GM23338 (cell line): ENCODE measurements at regions not wholly inside any gene's neighbourhood (a gene's known extent, or its start where the extent isn't known, plus 50 kb on each side); places are given as distances from the start of the nearest gene placed in this dataset.

ENCODE experiments used
- CREB1 ChIP-seq: fragments of 250-450 bp; sonication (Bioruptor Pico); IDR thresholded peaks from 2 replicates; pipeline ENCODE4 v1.5.0; 2020; ENCODE audit warnings: low read depth, mild to moderate bottlenecking, moderate library complexity
- CTCF ChIP-seq, 2 experiments: fragments of 200-600 bp in 1 of 2; sonication (generic) in 1 of 2; conservative IDR thresholded peaks; 2 replicates each; pipeline versions ENCODE4 v1.5.1 to v1.6.1; 2016 to 2017; ENCODE audit warnings: antibody characterized with exemption in 2 of 2, low read depth in 2 of 2, mild to moderate bottlenecking in 2 of 2, moderate library complexity in 1 of 2
- EZH2 ChIP-seq: fragments of 200-600 bp; sonication (generic); IDR thresholded peaks from one replicate; pipeline ENCODE4 v1.8.0; 2017; ENCODE audit warnings: antibody characterized with exemption, mild to moderate bottlenecking, low read depth; ENCODE audit not compliant: unreplicated experiment
- EZH2phosphoT487 ChIP-seq: fragments of 200-600 bp; sonication (generic); IDR thresholded peaks from one replicate; pipeline ENCODE4 v1.8.1; 2018; ENCODE audit warnings: antibody characterized with exemption; ENCODE audit not compliant: unreplicated experiment
- POLR2AphosphoS5 ChIP-seq: IDR thresholded peaks from 2 replicates; pipeline ENCODE4 v1.6.1; 2016; ENCODE audit warnings: antibody characterized with exemption, low read depth
- TF ChIP-seq, protein P1 (sequence below): IDR thresholded peaks from one replicate; pipeline ENCODE4 v1.6.1; 2018; ENCODE audit warnings: antibody characterized with exemption; ENCODE audit not compliant: unreplicated experiment

DNA sequence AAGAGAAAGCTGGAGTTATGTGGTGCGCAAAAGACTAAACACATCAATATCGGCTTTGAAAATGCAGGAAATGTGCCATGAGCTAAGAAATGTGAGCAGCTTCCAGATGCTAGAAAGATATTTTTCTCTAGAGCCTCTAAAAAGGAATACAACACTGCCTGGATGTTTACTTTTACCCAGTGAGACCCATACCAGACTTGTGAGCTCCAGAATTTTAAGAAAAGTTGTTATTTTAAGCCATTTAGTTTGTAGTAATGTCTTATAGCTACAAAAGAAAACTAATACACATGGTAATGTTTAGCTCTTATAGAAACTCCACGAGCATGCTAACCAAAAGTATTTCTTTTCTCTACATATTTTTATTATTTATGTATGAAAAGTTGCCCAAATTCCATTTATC, 1389.4 kb downstream of the C4orf33 start:
- TF ChIP-seq CTCF (conservative IDR thresholded peaks at IDR 0.05; ENCODE audit: low read depth in 2 of 2), result no peak
- TF ChIP-seq, protein P1, sequence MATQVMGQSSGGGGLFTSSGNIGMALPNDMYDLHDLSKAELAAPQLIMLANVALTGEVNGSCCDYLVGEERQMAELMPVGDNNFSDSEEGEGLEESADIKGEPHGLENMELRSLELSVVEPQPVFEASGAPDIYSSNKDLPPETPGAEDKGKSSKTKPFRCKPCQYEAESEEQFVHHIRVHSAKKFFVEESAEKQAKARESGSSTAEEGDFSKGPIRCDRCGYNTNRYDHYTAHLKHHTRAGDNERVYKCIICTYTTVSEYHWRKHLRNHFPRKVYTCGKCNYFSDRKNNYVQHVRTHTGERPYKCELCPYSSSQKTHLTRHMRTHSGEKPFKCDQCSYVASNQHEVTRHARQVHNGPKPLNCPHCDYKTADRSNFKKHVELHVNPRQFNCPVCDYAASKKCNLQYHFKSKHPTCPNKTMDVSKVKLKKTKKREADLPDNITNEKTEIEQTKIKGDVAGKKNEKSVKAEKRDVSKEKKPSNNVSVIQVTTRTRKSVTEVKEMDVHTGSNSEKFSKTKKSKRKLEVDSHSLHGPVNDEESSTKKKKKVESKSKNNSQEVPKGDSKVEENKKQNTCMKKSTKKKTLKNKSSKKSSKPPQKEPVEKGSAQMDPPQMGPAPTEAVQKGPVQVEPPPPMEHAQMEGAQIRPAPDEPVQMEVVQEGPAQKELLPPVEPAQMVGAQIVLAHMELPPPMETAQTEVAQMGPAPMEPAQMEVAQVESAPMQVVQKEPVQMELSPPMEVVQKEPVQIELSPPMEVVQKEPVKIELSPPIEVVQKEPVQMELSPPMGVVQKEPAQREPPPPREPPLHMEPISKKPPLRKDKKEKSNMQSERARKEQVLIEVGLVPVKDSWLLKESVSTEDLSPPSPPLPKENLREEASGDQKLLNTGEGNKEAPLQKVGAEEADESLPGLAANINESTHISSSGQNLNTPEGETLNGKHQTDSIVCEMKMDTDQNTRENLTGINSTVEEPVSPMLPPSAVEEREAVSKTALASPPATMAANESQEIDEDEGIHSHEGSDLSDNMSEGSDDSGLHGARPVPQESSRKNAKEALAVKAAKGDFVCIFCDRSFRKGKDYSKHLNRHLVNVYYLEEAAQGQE, result no peak
- TF ChIP-seq EZH2, result no peak
- no peak for TF ChIP-seq POLR2AphosphoS5
- TF ChIP-seq CREB1 (CRISPR knock-in tag), result no peak
- TF ChIP-seq EZH2phosphoT487, result no peak
